Astrocyte of the spinal cord (primary cell): ENCODE measurements at regions not wholly inside any gene's neighbourhood (a gene's known extent, or its start where the extent isn't known, plus 50 kb on each side); places are given as distances from the start of the nearest gene placed in this dataset.

ENCODE experiments used
- DNase-seq: peaks from one replicate; pipeline ENCODE4 v3.0.0; 2011; ENCODE audit warnings: low read depth, low spot score
- H3K4me3 ChIP-seq: 2 replicates; pipeline ENCODE4 v1.5.1; 2011; ENCODE audit warnings: low read depth, mild to moderate bottlenecking, low read length, moderate library complexity
- CTCF ChIP-seq: IDR thresholded peaks from 2 replicates; pipeline ENCODE4 v1.5.1; 2012; ENCODE audit warnings: low read depth, mild to moderate bottlenecking, low read length, inconsistent platforms
- in situ Hi-C: cut with HindIII; loops from 2 replicates; pipeline ENCODE4 v1.10.0; 2017; ENCODE audit warnings: low sequenced_read_pairs

- TF ChIP-seq CTCF: no peak
Measured at GRCh38 chr5:144017119-144017518, 153.3 kb downstream of the YIPF5 start.

GRCh38 chr5:144017631-144018030 is 152.8 kb downstream of the YIPF5 start:
- H3K4me3 ChIP-seq: no peak overlapping the region
- no peak for TF ChIP-seq CTCF
- in situ Hi-C loops: no loop called here
- peak; percentile 16 for DNase-seq

More at GRCh38 chr5:144017119-144017518, 153.3 kb downstream of the YIPF5 start:
- no peak for DNase-seq
- in situ Hi-C loops: no loop called here
- H3K4me3 ChIP-seq: no peak overlapping the region

- in situ Hi-C loops: no loop called here
- DNase-seq: no peak
- no peak for TF ChIP-seq CTCF
- H3K4me3 ChIP-seq: no peak overlapping the region
Measured at GRCh38 chr5:144024090-144024489, 146.4 kb downstream of the YIPF5 start.

GRCh38 chr5:144024545-144024944 is 145.9 kb downstream of the YIPF5 start:
- H3K4me3 ChIP-seq: no peak overlapping the region
- no peak for DNase-seq
- TF ChIP-seq CTCF: no peak
- in situ Hi-C loops: no loop called here

GRCh38 chr5:144026286-144026685 is 144.2 kb downstream of the YIPF5 start:
- in situ Hi-C loops: no loop called here
- no peak for TF ChIP-seq CTCF

GRCh38 chr5:144028058-144028457 is 142.4 kb downstream of the YIPF5 start:
- peak; percentile 47 for DNase-seq
- TF ChIP-seq CTCF: no peak
- no peak overlapping the region for H3K4me3 ChIP-seq
- in situ Hi-C loops: no loop called here

More at GRCh38 chr5:144026286-144026685, 144.2 kb downstream of the YIPF5 start:
- DNase-seq: no peak
- no peak overlapping the region for H3K4me3 ChIP-seq

- H3K4me3 ChIP-seq: no peak overlapping the region
- in situ Hi-C loops: no loop called here
- no peak for TF ChIP-seq CTCF
- peak; percentile 85 for DNase-seq
Measured at GRCh38 chr5:144028636-144029035, 141.8 kb downstream of the YIPF5 start.
